T-helper 1 cell treated with Interleukin-12 subunit alpha and Interleukin-12 subunit beta and Interleukin-4 antibody, amounts not matched to agents 30 ng/mL and 1 ng/mL, for 36 hours (primary cell): ENCODE measurements at regions not wholly inside any gene's neighbourhood (a gene's known extent, or its start where the extent isn't known, plus 50 kb on each side); places are given as distances from the start of the nearest gene placed in this dataset.

Experiments used
- intact Hi-C: fragments of 100-400 bp; cut with micrococcal nuclease; formaldehyde crosslinking; loops from one replicate; pipeline ENCODE4 v1.15.1; 2024

DNA sequence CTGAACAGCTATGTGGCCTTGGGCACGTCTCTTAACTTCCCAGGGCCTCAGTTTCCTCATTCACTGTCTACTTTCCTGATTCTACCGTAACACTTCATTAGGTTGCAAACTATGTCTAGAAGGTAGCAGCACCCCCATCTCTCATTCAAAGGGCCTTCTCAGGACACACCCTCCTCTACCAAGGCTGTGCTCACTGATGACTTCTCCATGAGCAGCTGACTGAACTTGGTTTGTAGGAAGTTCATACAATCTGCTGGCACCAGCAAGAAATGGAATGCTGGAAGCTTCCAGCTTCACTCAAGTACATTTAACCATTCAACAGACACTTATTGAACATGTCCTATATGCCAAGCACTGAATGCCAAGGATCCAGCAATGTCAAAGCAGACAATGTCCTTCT, 250.8 kb upstream of the CTAGE1 start:
- intact Hi-C loops = no loop called here

DNA sequence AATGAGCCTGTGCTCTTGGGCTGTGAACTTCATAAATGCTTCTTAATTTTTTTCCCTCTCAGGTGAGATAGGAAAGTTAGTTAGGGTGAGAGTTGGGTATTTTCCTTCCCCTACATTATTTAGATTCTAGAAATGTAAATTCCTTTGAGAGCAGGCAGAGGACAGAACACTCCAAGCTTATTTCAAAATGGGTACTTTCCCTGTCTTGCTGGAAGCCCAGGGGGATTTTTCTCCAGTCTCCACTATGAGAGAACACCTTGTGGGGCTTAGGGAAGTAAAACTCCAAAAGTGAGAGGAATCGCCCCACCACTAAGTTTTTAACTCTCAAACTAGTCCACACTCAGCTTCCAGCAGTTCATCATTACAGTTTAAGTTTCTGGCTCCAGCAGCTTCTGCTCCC, 253.2 kb upstream of the CTAGE1 start:
- intact Hi-C loops = no loop called here

DNA sequence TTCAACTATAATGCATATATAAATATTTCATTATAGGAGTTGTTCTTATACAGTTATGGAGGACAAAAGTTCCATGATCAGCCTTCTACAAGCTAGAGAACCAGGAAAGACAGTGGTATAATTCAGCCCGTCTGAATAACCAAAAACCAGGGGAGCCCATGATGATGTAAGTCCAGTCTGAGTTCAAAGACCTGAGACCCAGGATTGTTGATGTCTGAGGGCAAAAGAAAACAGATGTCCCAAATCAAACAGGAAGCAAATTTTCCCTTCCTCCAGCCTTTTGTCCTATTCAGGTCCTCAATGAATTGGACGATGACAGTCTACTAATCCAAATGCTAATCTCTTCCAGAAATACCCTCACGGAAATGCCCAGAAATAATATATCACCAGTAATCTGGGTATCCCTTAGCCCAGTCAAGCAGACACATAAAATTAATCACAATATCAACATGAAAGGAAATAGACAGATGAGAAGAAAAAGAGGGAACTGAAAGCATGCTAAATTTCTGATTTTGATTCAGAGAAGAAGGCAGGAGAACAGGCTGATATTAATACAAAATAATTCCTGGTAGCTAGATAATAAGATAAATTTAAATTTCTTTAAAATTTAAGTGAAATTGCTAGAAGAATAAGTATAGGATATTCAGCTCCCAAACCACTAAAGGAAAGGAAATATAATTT, 255.6 kb upstream of the CTAGE1 start:
- intact Hi-C loops = no loop called here

DNA sequence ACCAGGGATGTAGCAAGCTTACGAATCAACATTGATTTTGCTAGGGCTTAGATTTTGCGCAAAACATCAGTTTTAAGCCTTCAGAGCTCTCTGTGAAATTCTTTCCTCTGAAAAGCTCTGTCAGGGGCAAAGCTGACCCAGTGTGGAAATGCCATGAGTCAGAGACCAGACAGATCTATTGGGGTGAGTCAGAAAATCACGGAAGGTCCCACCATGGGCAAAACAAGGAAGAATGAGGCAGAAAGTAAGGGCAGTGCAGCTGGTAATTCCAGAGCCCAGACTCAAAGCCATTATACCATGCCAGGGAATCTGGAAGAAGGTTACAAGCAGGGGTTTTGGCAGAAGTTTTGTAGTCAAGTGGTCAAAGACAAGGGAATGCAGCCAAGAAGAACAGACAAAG, 256.6 kb upstream of the CTAGE1 start:
- intact Hi-C loops = no loop called here

DNA sequence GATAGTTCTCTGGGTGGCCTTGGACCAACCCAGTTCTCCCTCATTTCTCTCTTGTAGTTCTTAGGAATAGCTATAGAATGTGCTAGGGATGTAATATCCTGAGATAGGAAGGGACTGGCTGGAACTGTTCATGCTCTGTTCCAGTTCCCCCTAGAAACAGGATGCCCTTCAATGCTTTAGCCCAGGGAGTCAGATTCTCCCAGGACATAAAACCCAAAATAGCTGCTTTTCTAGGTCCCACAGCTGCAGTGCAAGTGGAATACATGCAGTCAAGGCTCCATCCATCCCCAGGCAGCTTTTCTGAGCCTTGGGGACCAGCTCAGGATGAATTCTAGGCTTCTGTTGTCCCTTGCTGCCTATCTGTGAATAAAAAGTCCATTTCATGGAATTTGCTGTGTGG, 257.3 kb upstream of the CTAGE1 start:
- intact Hi-C loops = no loop called here

DNA sequence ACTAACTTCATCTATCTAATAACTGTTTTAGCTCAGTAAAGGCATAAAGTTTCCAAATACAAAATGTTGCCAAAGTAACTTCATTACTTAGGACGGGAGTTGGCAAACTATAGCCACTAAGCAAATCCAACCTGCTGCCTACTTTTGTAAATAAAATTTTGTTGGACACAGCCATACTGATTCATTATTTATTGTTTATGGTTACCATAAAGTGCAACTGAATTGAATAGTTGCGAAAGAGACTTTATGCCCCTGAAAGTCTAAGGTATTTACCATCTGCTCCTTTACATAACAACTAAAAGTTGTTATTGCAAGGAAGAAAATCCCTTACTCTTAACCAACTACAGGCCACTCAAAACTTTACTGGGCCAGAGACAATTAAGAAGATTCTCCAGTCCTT, 256.7 kb upstream of the RBBP8 start:
- intact Hi-C loops = no loop called here

DNA sequence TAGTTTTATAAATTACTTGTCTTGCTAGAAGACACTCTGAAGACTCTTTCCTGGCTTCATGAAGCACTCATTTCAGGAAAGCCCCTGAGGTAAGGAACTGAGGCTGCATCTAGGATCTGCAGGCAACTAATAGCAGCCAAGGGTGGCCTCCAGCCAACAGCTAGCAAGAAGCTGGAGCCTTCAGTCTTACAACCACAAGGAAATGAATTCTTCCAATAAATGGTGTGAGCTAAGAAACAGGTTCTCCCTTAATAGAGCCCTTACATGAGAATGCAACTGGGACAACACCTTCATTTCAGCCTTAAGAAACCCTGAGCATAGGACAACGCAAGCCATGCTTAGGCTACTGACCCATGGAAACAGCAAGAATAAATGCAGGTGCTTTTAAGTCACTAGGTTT, 254.6 kb upstream of the RBBP8 start:
- intact Hi-C loops = no loop called here

DNA sequence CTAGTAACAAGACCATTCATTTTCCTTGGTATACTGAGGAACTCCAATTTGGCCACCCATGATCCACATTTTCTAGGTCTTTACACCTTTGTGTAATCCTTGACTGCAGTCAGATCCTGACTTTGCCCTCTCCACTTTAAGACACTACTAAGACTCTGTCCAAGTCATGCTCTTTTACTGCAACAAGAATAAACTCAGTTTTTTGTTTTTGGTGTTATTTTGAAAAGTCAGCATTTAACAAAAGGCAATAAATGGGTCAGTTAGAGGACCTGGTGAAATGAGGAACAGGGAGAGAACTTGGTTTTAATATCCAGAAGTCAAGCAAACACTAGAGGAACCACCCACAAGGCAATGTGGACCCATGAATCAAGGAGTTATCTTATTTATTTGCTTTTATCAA, 252.2 kb upstream of the RBBP8 start:
- intact Hi-C loops = no loop called here

DNA sequence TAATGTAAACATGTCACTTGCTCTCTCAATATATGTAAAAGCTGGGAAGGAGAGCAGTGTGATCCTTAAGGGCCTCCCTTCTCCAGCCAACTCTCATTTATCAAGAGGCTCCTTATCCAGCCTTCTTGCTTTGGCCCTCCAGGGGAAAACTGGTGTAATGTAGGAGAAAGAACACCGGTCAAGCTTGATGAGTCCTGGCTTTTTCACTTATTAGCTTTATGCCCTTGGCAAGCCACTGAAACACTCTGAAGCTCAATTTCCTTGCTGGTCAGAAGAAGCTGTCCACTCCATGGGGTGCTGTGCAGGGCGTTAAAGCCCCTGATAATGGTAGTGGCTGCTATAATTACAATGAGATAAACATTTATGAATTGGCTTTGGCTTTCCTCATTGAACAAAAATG, 251.2 kb upstream of the RBBP8 start:
- intact Hi-C loops = no loop called here

DNA sequence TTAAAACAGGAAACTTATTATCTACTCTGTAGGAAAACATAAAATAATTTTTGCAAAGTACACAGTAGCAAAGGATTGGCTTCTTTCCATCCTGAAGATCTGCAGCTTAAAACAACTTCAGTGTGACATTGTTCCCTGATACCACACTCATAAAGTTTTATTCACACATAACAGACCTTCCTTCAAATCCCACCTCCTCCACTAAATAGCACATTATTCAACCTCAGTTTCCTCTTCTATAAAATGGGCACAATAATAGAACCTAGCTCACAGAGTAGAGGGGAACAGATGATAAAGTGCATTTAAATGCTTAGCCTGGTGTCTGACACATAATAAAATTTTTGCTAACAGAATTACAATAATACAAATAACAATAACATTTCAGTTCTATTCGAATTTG, 250.4 kb upstream of the RBBP8 start:
- intact Hi-C loops = no loop called here

DNA sequence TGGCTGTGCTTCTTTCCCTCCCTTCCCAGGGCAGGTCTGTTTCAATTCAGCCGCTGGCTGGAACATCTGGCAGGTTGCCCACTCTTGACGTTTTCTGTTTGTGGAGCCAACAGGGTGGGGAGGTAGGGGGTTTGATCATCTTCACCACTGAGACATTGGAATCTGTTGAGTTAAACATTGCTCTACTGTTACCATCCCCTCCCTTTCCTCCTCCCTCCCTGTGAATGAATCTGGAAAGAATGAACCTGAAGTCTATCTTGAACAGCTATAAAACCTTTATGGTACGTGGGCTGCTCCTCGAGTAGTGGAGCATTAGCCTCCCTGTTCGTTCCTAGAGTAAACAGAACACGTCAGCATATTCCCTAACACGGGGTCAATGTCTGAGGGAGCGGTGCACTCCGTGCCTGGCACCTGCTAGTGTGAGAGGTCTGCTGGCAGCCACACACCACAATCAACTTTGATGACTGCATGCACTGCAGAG, 249.9 kb upstream of the RBBP8 start:
- intact Hi-C loops = no loop called here

DNA sequence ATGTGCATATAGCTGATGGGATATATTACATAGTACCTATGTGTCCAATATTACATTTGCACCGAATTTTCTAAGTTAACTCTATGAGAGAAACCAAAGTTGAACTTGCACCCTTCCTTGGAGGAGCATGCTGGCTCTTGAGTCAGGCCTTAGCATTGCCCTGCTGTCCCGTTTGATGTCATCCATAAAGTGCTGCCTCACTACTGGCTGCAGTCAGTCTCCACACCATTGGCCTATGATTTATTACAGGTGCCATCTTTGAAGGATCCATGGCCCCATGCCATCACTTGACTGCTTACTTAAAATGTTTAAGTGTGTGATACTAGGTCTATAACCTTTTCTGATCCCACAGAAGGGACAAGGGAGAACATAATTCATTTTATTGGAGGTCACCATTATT, 249.3 kb upstream of the RBBP8 start:
- intact Hi-C loops = no loop called here

DNA sequence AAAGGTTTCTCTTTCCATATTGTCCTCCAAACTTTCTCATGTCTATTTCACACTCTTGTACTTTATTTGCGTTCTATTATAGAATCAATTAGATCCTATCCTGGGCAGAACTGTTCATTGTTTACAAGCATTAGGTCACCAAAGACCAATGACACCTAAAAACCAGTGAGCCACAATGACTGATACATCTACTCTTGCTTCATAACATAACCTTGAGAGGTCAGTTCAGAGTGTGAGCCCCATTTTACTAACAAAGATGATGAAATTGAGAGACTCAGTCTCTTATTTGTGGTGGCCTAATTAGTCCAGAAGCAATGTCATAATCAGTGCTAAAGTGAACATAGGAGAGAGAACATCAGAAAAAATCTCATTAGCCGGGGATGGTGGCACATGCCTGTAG, 248.9 kb upstream of the RBBP8 start:
- intact Hi-C loops = no loop called here

DNA sequence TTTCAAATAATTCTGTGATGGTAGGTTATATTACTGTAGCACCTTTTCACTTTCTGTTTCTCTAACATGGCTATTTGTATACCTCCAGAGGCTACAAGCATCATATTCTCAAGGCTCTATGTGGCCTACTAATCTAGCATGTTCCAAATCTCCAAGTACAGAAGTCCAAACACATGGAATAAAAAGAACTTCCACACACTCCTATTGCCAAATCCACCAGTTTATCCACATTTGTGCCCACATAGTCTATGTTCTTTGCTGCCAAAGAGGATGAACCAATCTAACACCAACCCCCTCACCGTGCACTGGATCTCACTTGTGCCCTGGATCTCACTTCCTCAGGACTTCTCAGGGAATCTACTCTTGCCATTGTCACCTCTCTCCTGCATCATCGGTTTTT, 247.3 kb upstream of the RBBP8 start:
- intact Hi-C loops = no loop called here

DNA sequence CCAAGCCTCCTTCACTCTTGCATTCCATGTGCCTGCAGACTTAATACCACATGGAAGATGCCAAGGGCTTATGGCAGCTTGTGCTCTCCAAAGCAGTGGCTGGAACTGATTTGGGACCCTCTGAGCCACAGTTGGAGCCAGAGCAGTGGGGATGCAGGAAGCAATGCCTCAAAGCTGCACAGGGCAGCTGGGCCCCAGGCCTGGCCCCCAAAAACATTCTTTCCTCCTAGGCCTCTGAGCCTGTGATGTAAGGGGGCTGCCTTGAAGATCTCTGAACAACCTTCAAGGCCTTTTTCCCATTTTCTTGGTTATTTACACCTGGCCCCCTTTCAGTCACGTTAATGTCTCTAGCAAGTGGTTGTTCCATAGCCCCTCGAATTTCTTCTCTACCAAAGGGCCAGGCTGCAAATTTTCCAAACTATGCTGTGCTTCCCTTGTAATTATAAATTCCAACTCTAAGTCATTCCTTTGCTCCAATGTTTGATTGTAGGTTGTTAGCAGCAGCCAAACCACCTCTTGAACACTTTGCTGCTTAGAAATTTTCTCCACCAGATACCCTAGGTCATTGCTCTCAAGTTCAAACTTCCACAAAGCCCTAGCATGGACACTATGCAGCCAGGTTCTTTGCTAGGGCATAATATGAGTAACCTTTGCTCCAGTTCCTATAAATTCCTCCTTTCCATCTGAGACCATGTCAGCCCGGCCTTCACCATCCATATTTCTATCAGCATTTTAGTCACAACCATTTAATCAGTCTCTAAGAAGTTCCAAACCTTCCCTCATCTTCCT, 245.0 kb upstream of the RBBP8 start:
- intact Hi-C loops = no loop called here

DNA sequence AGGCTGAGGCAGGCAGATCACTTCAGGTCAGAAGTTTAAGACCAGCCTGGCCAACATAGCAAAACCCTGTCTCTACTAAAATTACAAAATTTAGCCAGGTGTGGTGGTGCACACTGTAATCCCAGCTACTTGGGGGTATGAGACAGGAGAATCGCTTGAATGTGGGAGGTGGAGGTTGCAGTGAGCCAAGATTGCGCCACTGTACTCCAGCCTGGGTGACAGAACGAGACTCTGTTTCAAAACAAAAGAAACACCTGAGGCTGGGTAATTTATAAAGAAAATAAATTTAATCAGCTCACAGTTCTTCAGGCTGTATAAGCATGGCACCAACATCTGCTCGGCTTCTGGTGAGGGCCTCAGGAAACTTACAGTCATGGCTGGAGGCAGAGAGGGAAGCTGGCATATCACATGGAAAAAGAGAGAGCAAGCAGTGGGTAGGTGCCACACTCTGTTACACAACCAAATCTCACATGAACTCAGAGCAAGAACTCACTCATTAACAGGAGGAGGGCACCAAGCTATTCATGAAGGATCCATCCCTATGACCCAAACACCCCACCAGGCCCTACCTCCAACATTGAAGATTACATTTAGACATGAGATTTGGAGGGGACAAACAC, 244.1 kb upstream of the RBBP8 start:
- intact Hi-C loops = no loop called here

DNA sequence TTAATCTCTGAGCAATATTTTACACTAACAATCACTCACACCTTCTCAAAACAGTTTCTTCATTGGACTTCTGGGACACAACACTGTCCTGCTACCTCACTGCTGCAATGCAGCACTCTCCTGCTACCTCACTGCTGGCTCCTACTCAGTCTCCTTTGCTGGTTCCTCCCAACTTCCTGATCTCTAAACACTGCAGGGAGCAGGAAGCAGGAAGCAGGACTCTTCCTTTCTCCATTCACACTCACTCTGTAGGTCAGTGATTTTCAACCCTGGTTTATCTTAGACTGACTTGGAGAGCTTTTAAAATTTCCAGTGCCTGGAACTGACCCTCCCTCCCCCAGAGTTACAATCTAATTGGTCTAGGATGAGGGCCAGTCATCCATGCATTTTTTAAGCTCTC, 243.4 kb upstream of the RBBP8 start:
- intact Hi-C loops = no loop called here

DNA sequence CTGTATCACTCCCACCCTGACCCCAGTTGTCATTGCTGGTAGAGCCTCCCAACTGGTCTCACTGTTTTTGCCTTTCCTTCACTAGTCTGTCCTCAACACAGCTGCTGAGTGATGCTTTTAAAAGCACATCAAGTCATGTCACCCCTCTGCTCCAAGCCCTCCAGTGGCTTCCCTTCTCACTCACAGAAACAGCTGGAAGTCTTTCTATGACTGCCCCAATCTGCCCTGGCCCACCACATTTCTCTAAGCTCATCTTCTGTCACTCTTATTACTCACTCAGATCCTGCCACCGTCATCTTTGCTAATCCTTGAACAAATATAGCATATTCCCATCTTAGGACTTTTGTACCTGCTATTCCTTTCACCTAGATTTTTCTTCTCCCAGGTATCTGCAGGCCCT, 242.6 kb upstream of the RBBP8 start:
- intact Hi-C loops = no loop called here

DNA sequence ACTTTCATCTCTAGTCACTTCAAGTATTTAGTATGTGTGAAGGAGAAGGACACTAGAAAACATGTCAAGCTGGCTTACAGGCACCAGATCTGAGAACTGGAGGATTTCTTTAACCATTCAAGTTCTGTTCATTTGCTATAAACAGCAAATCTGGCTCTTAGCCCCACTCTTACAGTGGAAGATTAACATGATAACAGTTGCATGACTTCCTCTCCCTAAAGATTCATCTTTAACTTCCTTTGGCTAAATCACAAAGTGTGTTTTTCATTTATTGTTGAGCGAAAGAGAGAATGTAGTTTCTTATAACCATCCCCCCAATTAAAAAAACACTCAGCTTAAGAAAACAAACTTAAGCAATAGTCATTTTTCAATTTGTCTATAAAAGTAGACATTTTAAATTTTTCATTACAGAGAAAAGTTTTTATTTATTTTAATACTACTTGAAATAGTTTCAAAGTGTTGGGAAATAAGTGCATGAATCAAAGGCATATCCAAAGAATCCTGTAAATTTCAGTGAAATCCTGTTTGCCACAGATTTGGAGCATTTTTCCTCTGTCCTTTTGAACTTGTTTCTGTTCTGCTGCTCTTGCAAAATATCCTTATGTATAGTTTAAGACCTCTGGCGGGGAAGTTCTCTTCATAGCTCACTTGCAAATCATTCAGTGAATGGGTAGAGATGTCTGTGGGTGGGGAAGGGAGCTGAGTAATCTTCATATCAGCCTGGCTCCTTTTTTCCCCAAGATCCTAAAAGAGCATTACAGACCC, 241.0 kb upstream of the RBBP8 start:
- intact Hi-C loops = no loop called here

DNA sequence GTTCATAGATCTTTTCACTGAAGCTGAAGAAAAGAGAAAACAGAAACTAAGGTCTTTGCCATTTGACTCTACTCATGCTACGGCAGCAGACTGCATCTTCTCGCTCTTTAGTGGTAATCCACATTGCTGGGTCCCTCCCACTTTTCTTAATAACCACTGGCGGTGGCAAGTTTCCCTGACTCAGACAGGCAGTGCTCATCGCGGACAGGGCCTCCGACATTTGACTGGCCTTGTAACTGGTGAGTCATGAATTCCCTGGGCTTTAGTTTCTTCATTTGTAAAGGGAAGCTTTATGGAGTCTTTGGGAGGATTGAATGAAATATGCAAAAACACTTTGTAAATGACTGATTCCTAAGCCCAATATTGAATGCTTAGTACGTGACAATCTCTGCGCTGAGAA, 238.2 kb upstream of the RBBP8 start:
- intact Hi-C loops = no loop called here

DNA sequence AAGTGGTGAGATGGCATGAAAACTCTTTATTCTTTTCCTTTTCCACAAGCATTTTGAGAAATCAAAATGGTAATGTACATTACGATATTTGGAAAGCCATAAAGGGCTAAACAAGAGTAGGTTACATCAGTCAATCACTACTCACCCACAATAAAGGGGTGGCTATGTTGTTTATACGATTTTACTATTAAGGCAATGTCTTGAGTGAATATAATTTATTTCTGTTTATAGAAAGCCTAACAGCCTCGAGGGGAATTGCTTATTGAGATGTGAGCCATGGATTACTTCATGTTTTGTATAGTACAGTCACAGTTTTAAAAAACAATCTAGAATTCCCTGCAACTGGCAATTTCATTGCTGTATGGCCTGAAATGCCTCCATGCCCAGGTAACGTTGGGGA, 237.5 kb upstream of the RBBP8 start:
- intact Hi-C loops = no loop called here

DNA sequence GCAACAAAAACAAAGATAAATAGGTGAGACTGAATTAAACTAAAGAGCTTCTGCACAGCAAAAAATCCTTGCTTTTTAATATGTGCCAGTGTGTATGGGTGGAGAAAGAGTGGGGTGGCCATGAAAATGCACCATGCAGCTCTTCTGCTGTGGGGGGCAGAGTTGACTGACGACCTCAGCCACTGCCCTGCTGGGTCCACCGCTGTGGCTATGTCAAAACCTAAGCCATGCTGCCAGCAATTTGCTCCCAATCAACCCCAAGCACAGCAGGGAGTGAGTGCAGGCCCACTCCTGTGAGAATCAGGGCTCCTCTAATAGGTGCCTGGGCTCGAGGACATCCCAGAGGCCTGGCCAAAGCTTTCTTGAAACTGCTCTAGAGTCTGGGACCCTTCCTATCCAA, 235.6 kb upstream of the RBBP8 start:
- intact Hi-C loops = no loop called here
